DLD1 (cell line): ENCODE measurements at regions not wholly inside any gene's neighbourhood (a gene's known extent, or its start where the extent isn't known, plus 50 kb on each side); places are given as distances from the start of the nearest gene placed in this dataset.

Experiments used
- in situ Hi-C: cut with HindIII; loops from 2 replicates; pipeline ENCODE4 v1.10.0; 2017; ENCODE audit warnings: low sequenced_read_pairs

DNA sequence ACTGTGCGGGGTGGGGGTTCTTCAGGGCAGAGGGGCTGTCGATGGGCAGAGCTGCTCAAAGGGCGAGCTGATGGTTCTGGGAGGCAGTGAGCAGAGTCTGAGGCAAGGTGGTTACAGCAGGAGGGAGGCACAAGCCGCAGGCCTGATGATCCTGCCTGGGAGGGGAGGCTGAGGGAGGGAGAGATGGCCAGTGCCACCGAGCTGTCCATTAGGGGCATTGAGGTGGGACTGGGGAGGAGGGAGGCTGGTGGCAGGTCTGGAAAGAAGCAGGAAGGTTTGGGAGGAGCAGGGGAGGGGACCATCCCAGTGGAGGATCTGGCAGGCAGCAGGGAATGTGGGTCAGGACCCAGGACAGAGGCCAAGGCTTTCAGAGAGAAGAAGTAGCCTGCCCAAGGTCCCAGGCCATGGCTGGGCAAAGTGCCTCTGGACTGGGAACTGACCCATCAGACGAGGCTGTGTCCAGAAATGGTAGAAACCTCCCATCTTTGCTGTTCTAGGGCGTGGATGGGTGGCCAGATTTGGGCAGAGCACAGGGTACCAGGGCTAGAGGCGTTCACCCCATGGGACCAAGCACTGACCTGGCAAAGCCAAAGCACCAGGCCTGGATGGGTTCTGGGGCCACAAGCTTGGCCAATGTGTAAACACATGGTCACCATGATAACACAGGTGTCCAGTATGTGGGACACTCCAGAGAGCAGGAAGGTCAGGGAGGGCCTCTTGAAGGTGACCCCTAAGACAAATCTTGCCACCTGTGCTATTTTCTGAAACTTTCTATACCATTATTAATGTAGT is 55.5 kb downstream of the INHBB start:
- in situ Hi-C loops = loop anchor here (5.0 kb wide), 2 partner anchors 39 to 61 kb away; no protein-coding TSS in a partner anchor

GRCh38 chr2:120402067-120402433 is 56.1 kb downstream of the INHBB start:
- in situ Hi-C loops = loop anchor here (5.0 kb wide), 2 partner anchors 40 to 60 kb away; no protein-coding TSS in a partner anchor

DNA sequence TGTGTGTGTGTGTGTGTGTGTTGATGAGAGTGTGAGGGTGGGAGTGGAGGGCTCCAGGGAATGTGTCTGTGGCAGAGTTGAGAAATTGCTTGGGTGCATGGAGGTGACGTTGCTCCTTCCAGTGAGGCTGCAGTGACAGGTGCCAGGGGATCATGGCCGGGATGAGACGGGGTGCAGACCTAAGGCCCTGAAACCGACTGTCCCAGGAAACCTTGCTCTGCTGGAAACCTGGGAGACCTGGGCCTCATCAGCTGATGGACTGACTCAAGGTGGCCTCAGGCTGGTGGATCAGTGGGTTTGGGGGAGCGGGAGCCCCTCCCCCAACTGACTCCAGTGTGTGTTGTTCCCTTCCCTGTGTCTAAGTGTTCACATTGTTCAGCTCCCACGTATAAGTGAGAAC is 56.6 kb downstream of the INHBB start:
- in situ Hi-C loops = loop anchor here (5.0 kb wide), 2 partner anchors 40 to 60 kb away; no protein-coding TSS in a partner anchor

DNA sequence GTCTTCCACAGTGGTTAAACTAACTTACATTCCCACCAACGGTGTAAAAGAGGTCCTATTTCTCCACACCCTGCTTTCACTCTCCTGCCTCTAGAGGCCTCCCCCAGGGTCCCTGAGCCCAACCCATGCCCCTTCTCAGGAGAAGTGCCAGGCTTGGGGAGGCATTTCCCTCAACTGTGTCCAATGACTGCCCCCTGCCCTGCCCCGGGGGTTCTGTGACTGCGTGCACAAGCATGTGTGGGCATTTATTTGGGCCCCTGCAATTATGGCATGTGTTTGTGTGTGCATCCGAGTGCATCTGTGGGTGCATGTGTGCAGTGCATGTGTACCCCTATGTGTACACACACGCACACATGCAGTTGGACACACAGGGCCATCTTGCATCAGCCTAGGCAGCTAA is 57.3 kb downstream of the INHBB start:
- in situ Hi-C loops = loop anchor here (5.0 kb wide), 2 partner anchors 41 to 59 kb away; no protein-coding TSS in a partner anchor

DNA sequence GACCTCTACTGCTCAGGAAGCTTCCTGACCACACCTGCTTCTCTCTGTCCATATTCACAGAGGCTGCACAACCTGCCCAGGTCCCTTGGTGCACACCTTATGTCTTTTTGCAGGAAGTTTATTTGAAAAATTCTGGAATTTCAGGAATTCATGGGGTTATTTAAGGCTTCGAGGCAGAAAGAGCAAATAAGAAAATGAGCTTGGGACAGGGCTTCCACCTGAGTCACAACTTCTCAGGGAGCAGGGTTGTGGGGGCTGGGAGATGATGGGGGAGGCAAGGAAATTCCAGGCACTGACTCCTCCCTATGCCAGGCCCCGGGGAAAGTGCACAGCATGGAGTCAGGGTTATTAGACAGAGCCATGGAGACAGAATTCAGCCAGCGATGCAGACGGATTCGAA is 57.7 kb downstream of the INHBB start:
- in situ Hi-C loops = loop anchor here (5.0 kb wide), 2 partner anchors 41 to 59 kb away; no protein-coding TSS in a partner anchor

- in situ Hi-C loops = loop anchor here (5.0 kb wide), 2 partner anchors 42 to 58 kb away; no protein-coding TSS in a partner anchor
These were observed 58.3 kb downstream of the INHBB start for GRCh38 chr2:120404274-120404673.

DNA sequence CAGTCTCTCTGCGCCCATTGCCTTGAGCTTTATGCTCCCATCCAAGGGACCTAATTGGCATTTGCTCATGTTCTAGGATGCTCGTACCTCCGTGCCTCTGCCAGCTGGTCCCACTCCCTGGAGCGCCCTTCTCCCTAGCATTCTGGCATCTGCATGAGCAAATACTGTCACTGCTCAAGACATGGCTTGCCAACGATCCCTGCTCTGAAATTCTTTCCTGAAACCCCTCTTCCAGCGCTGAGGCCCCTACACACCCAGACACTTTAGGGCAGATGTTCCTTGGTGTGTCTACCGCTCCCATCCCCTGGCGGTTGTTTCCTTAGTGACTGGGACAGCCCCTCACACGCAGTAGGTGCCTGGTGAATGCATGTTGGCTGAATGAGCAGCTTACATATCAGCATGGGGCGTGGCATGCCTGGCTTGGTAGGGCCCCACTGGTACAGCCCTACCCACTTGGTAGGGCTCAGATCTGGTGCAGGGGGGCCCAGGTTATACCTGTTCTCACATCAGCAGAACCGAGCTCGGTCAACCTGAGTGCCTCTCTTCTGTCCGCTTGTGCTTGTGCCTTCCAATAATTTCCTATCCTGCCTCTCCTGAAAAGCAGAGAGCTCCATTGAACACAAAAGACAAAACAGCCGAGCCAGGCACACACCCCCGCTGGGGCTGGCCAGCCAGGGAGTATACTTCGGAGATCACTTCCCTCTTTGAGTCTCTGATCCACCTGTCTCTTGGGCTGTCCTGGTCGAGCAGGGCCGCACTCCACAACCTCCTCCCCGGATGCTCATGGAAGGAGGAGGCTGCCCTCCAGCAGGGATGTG is 59.2 kb downstream of the INHBB start:
- in situ Hi-C loops = loop anchor here (5.0 kb wide), 2 partner anchors 43 to 57 kb away; no protein-coding TSS in a partner anchor

DNA sequence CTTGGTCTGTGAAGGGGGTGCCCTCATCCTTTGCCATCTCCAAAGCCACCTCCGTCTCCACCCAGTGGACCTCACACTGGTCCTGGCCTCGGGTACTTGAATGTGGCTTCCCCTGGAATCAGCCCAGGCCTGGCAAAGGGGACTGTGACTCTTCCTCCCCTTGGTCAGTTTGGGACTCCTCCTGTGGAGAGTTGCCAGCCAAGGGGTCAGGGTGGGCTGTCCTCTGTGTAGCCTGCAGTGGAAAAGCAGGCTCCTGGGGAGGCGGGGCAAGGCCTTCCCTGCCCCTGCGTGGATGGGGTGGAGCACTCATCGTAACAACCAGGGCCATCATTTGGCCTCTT is 59.8 kb downstream of the INHBB start:
- in situ Hi-C loops = no loop called here

- in situ Hi-C loops = no loop called here
These were observed 60.6 kb downstream of the INHBB start for GRCh38 chr2:120406566-120406965.

DNA sequence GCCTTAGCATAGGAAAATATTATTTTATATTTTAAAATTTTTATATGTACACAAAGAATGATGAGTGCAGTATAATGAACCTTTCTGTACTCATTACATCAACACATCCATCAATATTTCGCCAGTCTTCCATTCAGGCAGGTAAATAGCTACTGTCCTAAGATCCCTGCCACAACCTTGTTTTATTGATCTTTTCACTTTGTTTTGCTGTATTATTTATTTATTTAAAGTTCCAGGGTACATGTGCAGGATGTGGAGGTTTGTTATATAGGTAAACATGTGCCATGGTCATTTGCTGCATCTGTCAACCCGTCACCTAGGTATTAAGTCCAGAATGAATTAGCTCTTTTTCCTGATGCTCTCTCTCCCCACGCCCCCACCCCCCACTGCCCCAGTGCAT is 64.6 kb downstream of the INHBB start:
- in situ Hi-C loops = no loop called here

DNA sequence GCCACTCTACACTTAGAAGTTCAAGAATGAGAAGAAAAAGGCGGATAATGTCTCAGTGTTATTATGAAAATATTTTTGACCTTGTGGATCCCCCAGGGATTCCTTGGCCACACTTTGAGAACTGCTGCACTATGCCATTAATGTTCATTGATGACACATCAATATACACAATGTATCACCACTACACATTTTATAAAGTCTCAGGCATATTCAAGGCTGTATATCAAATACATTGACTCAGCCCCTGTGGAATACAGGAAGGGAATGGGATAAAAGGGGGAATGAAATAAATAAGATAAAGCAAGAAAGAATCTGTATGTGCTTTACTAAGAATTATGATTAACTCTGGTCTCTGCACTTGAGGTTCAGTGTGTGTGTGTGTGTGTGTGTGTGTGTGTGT is 69.1 kb downstream of the INHBB start:
- in situ Hi-C loops = no loop called here

DNA sequence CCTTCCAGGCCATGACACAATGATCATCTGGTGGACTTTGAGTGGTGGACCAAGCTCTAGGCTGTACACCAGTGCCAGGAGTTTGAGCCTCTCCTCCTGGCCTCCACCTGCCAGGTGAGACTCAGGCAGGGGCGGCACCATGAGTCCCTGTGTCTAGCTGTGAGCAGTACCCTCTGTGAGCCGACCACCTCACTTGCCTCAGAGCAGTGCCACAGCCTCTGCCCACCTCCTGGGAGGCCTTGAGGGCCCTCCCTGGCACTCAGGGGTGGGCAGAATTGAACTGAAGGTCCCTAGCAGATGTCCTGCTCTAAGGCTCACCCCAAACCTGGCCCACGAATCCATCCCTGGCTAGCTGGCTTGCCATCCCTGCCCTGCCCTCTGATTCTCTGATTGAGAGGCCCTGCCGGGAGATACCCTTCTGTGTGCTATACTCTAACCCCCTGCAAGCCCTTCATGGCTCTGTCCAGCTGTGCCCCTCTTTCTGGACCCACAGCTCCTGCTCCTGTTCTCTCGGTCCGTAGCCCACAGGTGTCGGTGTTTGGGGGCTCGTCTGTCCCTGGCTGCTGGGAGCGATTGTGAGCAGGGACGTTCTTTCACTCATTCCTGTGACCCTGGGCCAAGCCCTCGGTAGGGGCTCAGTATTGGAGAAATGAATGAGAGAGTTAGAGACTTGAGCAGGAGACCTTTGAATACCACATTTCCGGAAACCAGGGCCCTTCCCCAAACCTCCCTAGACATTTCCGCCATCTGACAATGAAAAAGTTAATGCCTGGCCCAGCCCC is 70.0 kb downstream of the INHBB start:
- in situ Hi-C loops = no loop called here

DNA sequence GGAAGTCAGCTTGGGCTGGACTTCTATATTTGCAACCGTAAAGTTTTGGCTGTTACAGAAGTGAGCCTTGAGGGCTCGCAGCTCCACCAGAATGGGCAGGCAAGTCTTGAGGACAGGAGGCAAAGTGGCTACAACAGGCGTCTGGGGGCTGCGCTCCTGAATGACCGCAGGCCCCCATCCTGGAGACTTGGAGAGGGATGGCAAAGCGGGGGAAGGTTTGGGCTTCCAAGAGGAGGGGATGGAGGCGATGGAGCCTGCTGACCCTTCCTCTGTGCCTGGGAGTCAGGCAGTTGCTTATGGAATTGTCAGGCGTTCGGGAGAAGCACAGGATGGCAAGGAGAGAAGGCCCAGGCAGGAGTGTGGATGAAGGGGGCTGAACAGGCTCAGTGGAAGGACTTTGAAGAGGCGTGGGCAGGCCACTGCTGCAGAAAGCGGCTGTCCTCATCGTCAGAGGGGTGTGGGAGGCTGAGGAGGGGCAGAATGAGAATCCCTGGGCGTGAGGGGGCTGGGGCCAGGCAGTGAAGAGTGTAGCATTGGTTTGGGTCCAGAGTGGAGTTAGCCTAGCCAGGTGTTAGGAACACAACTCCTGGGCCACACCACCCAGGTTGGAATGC is 72.3 kb downstream of the INHBB start:
- in situ Hi-C loops = no loop called here

GRCh38 chr2:120419073-120419472 is 73.1 kb downstream of the INHBB start:
- in situ Hi-C loops = no loop called here

GRCh38 chr2:120419955-120420354 is 74.0 kb downstream of the INHBB start:
- in situ Hi-C loops = no loop called here

DNA sequence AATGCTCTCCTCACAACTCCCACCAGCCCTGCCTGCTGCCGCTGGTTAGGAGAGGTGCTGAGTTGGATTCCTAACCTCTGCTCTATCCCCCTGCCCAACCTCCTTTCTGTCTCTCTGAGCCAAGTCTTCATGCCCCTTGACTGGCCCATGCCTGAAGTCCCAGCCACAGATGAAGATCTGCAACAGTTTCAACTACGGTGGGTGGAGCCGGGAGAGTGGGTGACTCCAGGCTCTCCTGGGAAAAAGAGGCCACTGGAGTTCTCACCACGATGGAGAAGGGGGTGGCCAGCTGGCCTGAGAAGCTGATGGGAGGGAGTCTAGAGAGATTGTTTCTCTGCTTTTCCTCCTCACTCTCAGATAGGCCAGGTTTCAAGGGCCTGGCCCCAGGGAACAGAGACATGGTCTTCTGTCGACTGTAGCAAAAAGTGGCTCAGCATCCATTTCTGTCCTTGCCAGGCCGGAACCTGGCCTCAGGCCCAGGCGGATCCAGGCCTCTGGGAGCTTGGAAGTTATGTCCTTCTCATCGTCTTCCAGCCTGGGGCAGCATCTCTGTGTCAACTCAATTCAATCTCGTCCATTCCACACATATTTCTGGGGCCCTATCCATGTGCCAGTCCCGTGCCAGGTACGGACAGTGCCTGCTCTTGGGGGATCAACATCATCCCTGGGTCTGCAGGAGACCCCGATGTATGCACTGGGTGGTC is 75.3 kb downstream of the INHBB start:
- in situ Hi-C loops = no loop called here

DNA sequence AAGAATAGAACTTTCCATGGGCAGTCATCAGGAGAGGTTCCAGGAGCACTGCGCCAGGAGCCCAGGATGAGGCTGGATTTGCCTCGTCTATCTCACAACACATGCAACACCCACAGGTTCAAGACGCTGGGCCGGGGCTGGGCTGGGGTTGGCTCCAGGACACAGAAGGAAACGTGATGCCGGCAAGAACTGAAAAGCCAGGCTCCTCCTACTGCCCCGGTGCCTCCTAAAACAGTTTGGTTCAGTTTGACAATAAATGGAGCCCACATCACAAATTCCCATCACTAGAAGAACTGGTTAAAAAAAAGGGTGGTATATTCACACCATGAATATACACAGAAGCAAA is 75.9 kb downstream of the INHBB start:
- in situ Hi-C loops = no loop called here

DNA sequence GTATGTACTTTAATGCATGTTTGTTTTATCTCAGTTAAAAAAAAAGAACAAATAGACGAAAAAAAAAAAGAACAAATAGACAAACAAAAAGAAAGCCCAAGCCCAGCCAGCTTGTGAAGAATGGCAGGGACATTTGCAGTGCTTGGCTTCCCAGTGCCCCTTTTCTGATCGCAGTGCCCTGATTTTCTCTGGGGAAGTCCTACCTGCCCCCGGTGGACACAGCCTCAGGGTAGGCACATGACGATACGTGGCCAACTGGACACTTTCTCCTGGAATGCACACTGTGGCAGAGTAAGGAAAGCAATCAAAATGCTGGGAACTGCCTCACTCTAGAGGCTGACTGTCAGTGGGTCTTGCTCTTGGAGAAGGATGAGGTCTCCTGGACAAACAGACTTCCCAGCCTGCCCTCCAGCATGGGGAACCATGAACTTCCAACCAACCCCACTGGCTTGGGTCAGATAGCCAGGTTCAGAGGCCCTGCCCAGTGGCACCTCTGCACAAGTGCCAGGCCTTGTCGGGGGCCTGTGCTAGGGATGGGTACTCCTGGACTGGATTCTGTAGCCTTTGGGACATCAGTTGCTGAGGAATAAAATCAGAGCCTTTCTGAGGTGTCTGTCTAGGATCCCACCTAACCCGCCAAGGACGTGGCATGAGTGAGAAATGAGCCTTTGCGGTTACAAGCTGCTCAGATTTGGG is 76.7 kb downstream of the INHBB start:
- in situ Hi-C loops = no loop called here

- in situ Hi-C loops = no loop called here
These were observed 77.4 kb downstream of the INHBB start for GRCh38 chr2:120423167-120423943.
